ENCODE measurements at regions not wholly inside any gene's neighbourhood (a gene's known extent, or its start where the extent isn't known, plus 50 kb on each side); places are given as distances from the start of the nearest gene placed in this dataset.

- ATAC-seq (no peak), DNase-seq (no peak)
- Histone ChIP-seq H3K4me3 (ENCODE audit: low read length) (no peak overlapping the region), H3K9me3 (ENCODE audit: low read length) (no peaks in the 10 kb centered on the region), H3K27ac (ENCODE audit: low read length) (no peak overlapping the region), H3K9me2 (replicated peaks; ENCODE audit: low read length) (no peaks in the 10 kb centered on the region), H3F3A (ENCODE audit: low read length, unreplicated experiment) (no peaks in the 10 kb centered on the region), H3K79me2 (ENCODE audit: low read length) (no peaks in the 10 kb centered on the region), H2AFZ (ENCODE audit: low read length) (no peak overlapping the region), H3K27me3 (ENCODE audit: low read length) (peaks cover 17% of the 10 kb centered on the region), H3K4me1 (ENCODE audit: insufficient read depth, low read length) (no peaks in the 10 kb centered on the region), H4K20me1 (ENCODE audit: low read length) (no peaks in the 10 kb centered on the region), H3K36me3 (ENCODE audit: low read depth, low read length) (no peaks in the 10 kb centered on the region), H3K9ac (ENCODE audit: low read length) (no peak overlapping the region), H3K4me2 (ENCODE audit: low read length) (no peak overlapping the region)
- ChIA-PET CTCF (no interaction called here), POLR2A (ENCODE audit: unreplicated experiment) (no interaction called here)
- intact Hi-C loops (cut with micrococcal nuclease): no loop called here
- no TSS peak for BruUV-seq (replicated peaks)
- TF ChIP-seq EZH2phosphoT487 (IDR thresholded peaks at IDR 0.05; ENCODE audit: borderline replicate concordance, low read length) (no peak), EZH2 (IDR thresholded peaks at IDR 0.05; ENCODE audit: low read length, unreplicated experiment) (no peak), CTCF (conservative IDR thresholded peaks at IDR 0.05; ENCODE audit: low read depth, low read length) (no peak)
These were observed 429.5 kb upstream of the FBXO33 start for GRCh38 chr14:39861696-39862095.

GRCh38 chr14:39861229-39861600 lies 429.0 kb upstream of the FBXO33 start:
- Histone ChIP-seq H3F3A (ENCODE audit: low read length, unreplicated experiment) (no peaks in the 10 kb centered on the region), H3K79me2 (ENCODE audit: low read length) (no peaks in the 10 kb centered on the region), H3K27ac (ENCODE audit: low read length) (no peak overlapping the region), H3K27me3 (ENCODE audit: low read length) (peaks cover 12% of the 10 kb centered on the region), H3K9me3 (ENCODE audit: low read length) (no peaks in the 10 kb centered on the region), H4K20me1 (ENCODE audit: low read length) (no peaks in the 10 kb centered on the region), H3K4me2 (ENCODE audit: low read length) (no peak overlapping the region), H3K4me3 (ENCODE audit: low read length) (no peak overlapping the region), H3K4me1 (ENCODE audit: insufficient read depth, low read length) (no peaks in the 10 kb centered on the region), H3K9ac (ENCODE audit: low read length) (no peak overlapping the region), H3K9me2 (replicated peaks; ENCODE audit: low read length) (no peaks in the 10 kb centered on the region), H3K36me3 (ENCODE audit: low read depth, low read length) (no peaks in the 10 kb centered on the region), H2AFZ (ENCODE audit: low read length) (no peak overlapping the region)
- CTCF ChIA-PET: no interaction called here
- POLR2A ChIA-PET (ENCODE audit: unreplicated experiment): no interaction called here
- no peak for TF ChIP-seq EZH2 (IDR thresholded peaks at IDR 0.05; ENCODE audit: low read length, unreplicated experiment)
- no peak for DNase-seq
- no peak for ATAC-seq
- BruUV-seq (replicated peaks): no TSS peak
- intact Hi-C loops (cut with micrococcal nuclease): no loop called here

GRCh38 chr14:39860596-39861228 lies 428.5 kb upstream of the FBXO33 start:
- no peaks in the 10 kb centered on the region for H3K36me3 ChIP-seq (ENCODE audit: low read depth, low read length)
- ATAC-seq: peak; percentile 20; the same call in 1 of the 2 replicates

More at GRCh38 chr14:39860596-39861228, 428.5 kb upstream of the FBXO33 start:
- DNase-seq: no peak
- Histone ChIP-seq H3K27ac (ENCODE audit: low read length) (no peak overlapping the region), H3K4me3 (ENCODE audit: low read length) (no peak overlapping the region), H3F3A (ENCODE audit: low read length, unreplicated experiment) (no peaks in the 10 kb centered on the region), H3K27me3 (ENCODE audit: low read length) (peaks cover 10% of the 10 kb centered on the region; the same call in 1 of the 2 replicates), H3K4me2 (ENCODE audit: low read length) (no peak overlapping the region), H3K4me1 (ENCODE audit: insufficient read depth, low read length) (no peaks in the 10 kb centered on the region), H3K9me2 (replicated peaks; ENCODE audit: low read length) (no peaks in the 10 kb centered on the region), H3K9ac (ENCODE audit: low read length) (no peak overlapping the region), H3K9me3 (ENCODE audit: low read length) (no peaks in the 10 kb centered on the region), H3K79me2 (ENCODE audit: low read length) (no peaks in the 10 kb centered on the region), H4K20me1 (ENCODE audit: low read length) (no peaks in the 10 kb centered on the region), H2AFZ (ENCODE audit: low read length) (no peak overlapping the region)
- intact Hi-C loops (cut with micrococcal nuclease): no loop called here
- POLR2A ChIA-PET (ENCODE audit: unreplicated experiment): no interaction called here
- TF ChIP-seq EZH2 (IDR thresholded peaks at IDR 0.05; ENCODE audit: low read length, unreplicated experiment) (no peak), EZH2phosphoT487 (IDR thresholded peaks at IDR 0.05; ENCODE audit: borderline replicate concordance, low read length) (no peak), CTCF (conservative IDR thresholded peaks at IDR 0.05; ENCODE audit: low read depth, low read length) (no peak)
- CTCF ChIA-PET: no interaction called here
- BruUV-seq (replicated peaks): no TSS peak
